GM23338 (cell line): ENCODE measurements at regions not wholly inside any gene's neighbourhood (a gene's known extent, or its start where the extent isn't known, plus 50 kb on each side); places are given as distances from the start of the nearest gene placed in this dataset.

Experiments
- ATAC-seq: fragments of 200-7000 bp; cut with Tn5 transposase; 3 replicates; pipeline ENCODE4 v1.9.1; 2020
- DNase-seq: peaks from one replicate; pipeline ENCODE4 v3.0.0-alpha.2; 2015; ENCODE audit warnings: low spot score
- H2AFZ ChIP-seq: fragments of 200-600 bp; sonication (generic); 2 replicates; pipeline ENCODE4 v1.8.0; 2016; ENCODE audit warnings: antibody characterized with exemption, mild to moderate bottlenecking, moderate library complexity
- H3F3A ChIP-seq: fragments of 200-600 bp; sonication (generic); replicated peaks from 2 replicates; pipeline ENCODE4 v1.8.0; 2017; ENCODE audit warnings: antibody characterized with exemption, mixed run types, low read depth
- H3K27ac ChIP-seq: fragments of 200-600 bp; sonication (generic); 2 replicates; pipeline ENCODE4 v1.6.1; 2016; ENCODE audit warnings: low read depth
- H3K27me3 ChIP-seq: fragments of 200-600 bp; sonication (generic); 2 replicates; pipeline ENCODE4 v1.8.0; 2016; ENCODE audit warnings: mild to moderate bottlenecking, mixed run types, moderate library complexity; ENCODE audit not compliant: insufficient read depth
- H3K36me3 ChIP-seq: fragments of 200-600 bp; sonication (generic); 2 replicates; pipeline ENCODE4 v1.8.0; 2016; ENCODE audit warnings: mild to moderate bottlenecking; ENCODE audit not compliant: insufficient read depth
- H3K4me1 ChIP-seq: fragments of 200-600 bp; sonication (generic); 2 replicates; pipeline ENCODE4 v1.8.0; 2016; ENCODE audit warnings: mild to moderate bottlenecking, moderate library complexity; ENCODE audit not compliant: insufficient read depth
- H3K4me2 ChIP-seq: fragments of 200-600 bp; sonication (generic); 2 replicates; pipeline ENCODE4 v1.7.1; 2017; ENCODE audit warnings: mixed run types
- H3K4me3 ChIP-seq: fragments of 200-600 bp; sonication (generic); 2 replicates; pipeline ENCODE4 v1.6.1; 2016; ENCODE audit warnings: mixed run types
- H3K79me2 ChIP-seq: fragments of 200-600 bp; sonication (generic); replicated peaks from 2 replicates; pipeline ENCODE4 v1.8.0; 2017; ENCODE audit warnings: mild to moderate bottlenecking; ENCODE audit not compliant: insufficient read depth
- H3K9me2 ChIP-seq: fragments of 200-600 bp; sonication (generic); 2 replicates; pipeline ENCODE4 v1.8.0; 2017; ENCODE audit not compliant: insufficient read depth
- H4K20me1 ChIP-seq: fragments of 200-600 bp; sonication (generic); replicated peaks from 2 replicates; pipeline ENCODE4 v1.8.0; 2017; ENCODE audit warnings: mild to moderate bottlenecking; ENCODE audit not compliant: insufficient read depth
- H3K27ac Mint-ChIP-seq: 2 replicates; pipeline ENCODE4 v1.8.0; 2020; ENCODE audit warnings: inconsistent platforms, mild to moderate bottlenecking, moderate library complexity, mixed read lengths
- H3K27me3 Mint-ChIP-seq: 3 replicates; pipeline ENCODE4 v1.8.0; 2022; ENCODE audit warnings: low read depth, mild to moderate bottlenecking, moderate library complexity, mixed read lengths, inconsistent platforms; ENCODE audit not compliant: insufficient read depth, poor library complexity
- H3K36me3 Mint-ChIP-seq: 3 replicates; pipeline ENCODE4 v1.8.0; 2021; ENCODE audit warnings: low read depth, mild to moderate bottlenecking, inconsistent platforms, moderate library complexity, mixed read lengths
- H3K4me1 Mint-ChIP-seq: 3 replicates; pipeline ENCODE4 v1.8.0; 2020; ENCODE audit warnings: mild to moderate bottlenecking, inconsistent platforms, mixed read lengths
- H3K4me3 Mint-ChIP-seq: 3 replicates; pipeline ENCODE4 v1.8.0; 2021; ENCODE audit warnings: moderate library complexity, mild to moderate bottlenecking, inconsistent platforms, mixed read lengths
- H3K9me3 Mint-ChIP-seq: 3 replicates; pipeline ENCODE4 v1.8.0; 2020; ENCODE audit warnings: moderate library complexity, mild to moderate bottlenecking, inconsistent platforms, mixed read lengths
- CREB1 ChIP-seq: fragments of 250-450 bp; sonication (Bioruptor Pico); IDR thresholded peaks from 2 replicates; pipeline ENCODE4 v1.5.0; 2020; ENCODE audit warnings: low read depth, mild to moderate bottlenecking, moderate library complexity
- EZH2 ChIP-seq: fragments of 200-600 bp; sonication (generic); IDR thresholded peaks from one replicate; pipeline ENCODE4 v1.8.0; 2017; ENCODE audit warnings: antibody characterized with exemption, mild to moderate bottlenecking, low read depth; ENCODE audit not compliant: unreplicated experiment
- JUNB ChIP-seq: IDR thresholded peaks from one replicate; pipeline ENCODE4 v1.6.1; 2016; ENCODE audit warnings: antibody characterized with exemption; ENCODE audit not compliant: unreplicated experiment
- STAT1 ChIP-seq: IDR thresholded peaks from one replicate; pipeline ENCODE4 v1.6.1; 2016; ENCODE audit warnings: antibody characterized with exemption; ENCODE audit not compliant: unreplicated experiment
- ZNF114 ChIP-seq: fragments of 250-450 bp; sonication (Bioruptor Pico); IDR thresholded peaks from 2 replicates; pipeline ENCODE4 v1.5.0; 2020; ENCODE audit warnings: mild to moderate bottlenecking, moderate library complexity
- ZNF462 ChIP-seq: fragments of 250-450 bp; sonication (Bioruptor Pico); IDR thresholded peaks from 2 replicates; pipeline ENCODE4 v1.5.0; 2020; ENCODE audit warnings: mild to moderate bottlenecking, moderate library complexity
- TF ChIP-seq, protein P1 (sequence below), 2 experiments: fragments of 200-600 bp in 1 of 2; sonication (generic) in 1 of 2; conservative IDR thresholded peaks; 2 replicates each; pipeline versions ENCODE4 v1.5.1 to v1.6.1; 2016 to 2017; ENCODE audit warnings: antibody characterized with exemption in 2 of 2, low read depth in 2 of 2, mild to moderate bottlenecking in 2 of 2, moderate library complexity in 1 of 2
- TF ChIP-seq, protein P2 (sequence below): IDR thresholded peaks from 2 replicates; pipeline ENCODE4 v1.6.1; 2016; ENCODE audit warnings: antibody characterized with exemption

DNA sequence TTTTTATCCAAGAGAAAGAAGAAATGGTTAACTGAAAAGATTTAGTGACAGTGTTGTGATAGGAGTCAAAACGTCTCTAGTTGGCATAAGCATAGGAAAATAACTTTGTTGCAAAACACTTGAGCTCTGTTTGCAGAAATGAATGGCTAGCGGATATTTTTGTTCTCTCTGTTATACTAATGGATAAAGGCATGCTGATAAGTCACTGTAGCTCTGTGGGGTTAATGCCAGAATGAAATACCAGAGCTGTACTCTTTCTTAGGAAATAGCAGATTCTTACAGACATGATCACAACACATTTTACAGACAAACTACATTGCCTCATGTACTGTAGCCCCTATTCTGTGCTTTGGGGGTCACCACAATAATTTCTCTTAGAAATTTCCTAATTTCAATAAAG lies 202.8 kb downstream of the DMRTA1 start:
- H4K20me1 ChIP-seq: no peaks in the 10 kb centered on the region
- H3K4me3 ChIP-seq: no peak overlapping the region
- no peaks in the 10 kb centered on the region; the same call in 1 of the 3 replicates for H3K4me1 Mint-ChIP-seq
- no peak overlapping the region for H3K4me2 ChIP-seq
- H3K4me3 Mint-ChIP-seq: no peak overlapping the region
- no peaks in the 10 kb centered on the region for H3K27me3 Mint-ChIP-seq
- ATAC-seq (no peak), DNase-seq (no peak)
- H3K36me3 Mint-ChIP-seq: no peaks in the 10 kb centered on the region
- H3F3A ChIP-seq: no peaks in the 10 kb centered on the region
- H3K27ac ChIP-seq: no peak overlapping the region
- no peak for TF ChIP-seq ZNF462
- H3K4me1 ChIP-seq: no peaks in the 10 kb centered on the region; the same call in 1 of the 2 replicates
- no peaks in the 10 kb centered on the region for H3K79me2 ChIP-seq
- no peak overlapping the region; the same call in 1 of the 2 replicates for H2AFZ ChIP-seq
- peak overlapping the region; percentile 24; the same call in 1 of the 2 replicates for H3K27ac Mint-ChIP-seq
- no peaks in the 10 kb centered on the region for H3K9me2 ChIP-seq
- H3K36me3 ChIP-seq: no peaks in the 10 kb centered on the region
- H3K27me3 ChIP-seq: no peaks in the 10 kb centered on the region
- H3K9me3 Mint-ChIP-seq: no peaks in the 10 kb centered on the region

DNA sequence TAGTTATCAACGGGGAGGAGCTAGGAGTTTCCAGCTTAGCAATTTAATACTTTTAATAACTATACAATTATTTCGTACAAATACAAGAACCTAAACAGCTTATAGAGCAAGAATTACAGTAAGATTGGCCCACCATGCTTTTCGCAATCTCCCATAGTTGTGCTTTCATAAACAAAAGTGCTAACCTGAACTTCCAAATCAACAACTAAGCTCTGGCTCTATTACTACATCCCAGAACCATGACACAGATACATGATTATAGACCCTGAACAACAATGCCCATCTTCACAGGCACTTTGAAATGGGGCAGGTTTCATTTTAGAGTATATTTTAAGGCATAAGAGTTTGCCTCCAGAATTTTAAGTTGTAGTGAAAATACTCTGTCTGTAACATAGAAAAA lies 203.5 kb downstream of the DMRTA1 start:
- Histone ChIP-seq H3K27ac (no peak overlapping the region), H3K36me3 (no peaks in the 10 kb centered on the region), H3K9me2 (no peaks in the 10 kb centered on the region), H2AFZ (peak overlapping the region; percentile 77; the same call in 1 of the 2 replicates), H3K27me3 (no peaks in the 10 kb centered on the region), H3K4me1 (no peaks in the 10 kb centered on the region; the same call in 1 of the 2 replicates), H3K4me2 (no peak overlapping the region), H3K4me3 (no peak overlapping the region), H3F3A (no peaks in the 10 kb centered on the region), H4K20me1 (no peaks in the 10 kb centered on the region), H3K79me2 (no peaks in the 10 kb centered on the region)
- Mint-ChIP-seq H3K9me3 (no peaks in the 10 kb centered on the region), H3K27me3 (no peaks in the 10 kb centered on the region), H3K4me1 (no peaks in the 10 kb centered on the region; the same call in 1 of the 3 replicates), H3K27ac (no peak overlapping the region), H3K36me3 (no peaks in the 10 kb centered on the region), H3K4me3 (no peak overlapping the region)
- DNase-seq: no peak
- TF ChIP-seq, protein P1, sequence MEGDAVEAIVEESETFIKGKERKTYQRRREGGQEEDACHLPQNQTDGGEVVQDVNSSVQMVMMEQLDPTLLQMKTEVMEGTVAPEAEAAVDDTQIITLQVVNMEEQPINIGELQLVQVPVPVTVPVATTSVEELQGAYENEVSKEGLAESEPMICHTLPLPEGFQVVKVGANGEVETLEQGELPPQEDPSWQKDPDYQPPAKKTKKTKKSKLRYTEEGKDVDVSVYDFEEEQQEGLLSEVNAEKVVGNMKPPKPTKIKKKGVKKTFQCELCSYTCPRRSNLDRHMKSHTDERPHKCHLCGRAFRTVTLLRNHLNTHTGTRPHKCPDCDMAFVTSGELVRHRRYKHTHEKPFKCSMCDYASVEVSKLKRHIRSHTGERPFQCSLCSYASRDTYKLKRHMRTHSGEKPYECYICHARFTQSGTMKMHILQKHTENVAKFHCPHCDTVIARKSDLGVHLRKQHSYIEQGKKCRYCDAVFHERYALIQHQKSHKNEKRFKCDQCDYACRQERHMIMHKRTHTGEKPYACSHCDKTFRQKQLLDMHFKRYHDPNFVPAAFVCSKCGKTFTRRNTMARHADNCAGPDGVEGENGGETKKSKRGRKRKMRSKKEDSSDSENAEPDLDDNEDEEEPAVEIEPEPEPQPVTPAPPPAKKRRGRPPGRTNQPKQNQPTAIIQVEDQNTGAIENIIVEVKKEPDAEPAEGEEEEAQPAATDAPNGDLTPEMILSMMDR (conservative IDR thresholded peaks at IDR 0.05; ENCODE audit: low read depth in 2 of 2): no peak
- no peak for TF ChIP-seq JUNB
- TF ChIP-seq EZH2: no peak
- TF ChIP-seq STAT1: no peak
- TF ChIP-seq, protein P2, sequence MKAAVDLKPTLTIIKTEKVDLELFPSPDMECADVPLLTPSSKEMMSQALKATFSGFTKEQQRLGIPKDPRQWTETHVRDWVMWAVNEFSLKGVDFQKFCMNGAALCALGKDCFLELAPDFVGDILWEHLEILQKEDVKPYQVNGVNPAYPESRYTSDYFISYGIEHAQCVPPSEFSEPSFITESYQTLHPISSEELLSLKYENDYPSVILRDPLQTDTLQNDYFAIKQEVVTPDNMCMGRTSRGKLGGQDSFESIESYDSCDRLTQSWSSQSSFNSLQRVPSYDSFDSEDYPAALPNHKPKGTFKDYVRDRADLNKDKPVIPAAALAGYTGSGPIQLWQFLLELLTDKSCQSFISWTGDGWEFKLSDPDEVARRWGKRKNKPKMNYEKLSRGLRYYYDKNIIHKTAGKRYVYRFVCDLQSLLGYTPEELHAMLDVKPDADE: no peak
- no peak for TF ChIP-seq CREB1 (CRISPR knock-in tag)
- no peak for TF ChIP-seq ZNF114 (CRISPR knock-in tag)
- ATAC-seq: no peak
